C4-2B (cell line): ENCODE measurements at regions not wholly inside any gene's neighbourhood (a gene's known extent, or its start where the extent isn't known, plus 50 kb on each side); places are given as distances from the start of the nearest gene placed in this dataset.

ENCODE experiments used
- ZFX ChIP-seq: fragments of 450-650 bp; IDR thresholded peaks from 2 replicates; pipeline ENCODE4 v1.6.1; 2017
- TF ChIP-seq, protein P1 (sequence below): fragments of 450-650 bp; conservative IDR thresholded peaks from 2 replicates; pipeline ENCODE4 v1.5.1; 2017; ENCODE audit warnings: mild to moderate bottlenecking

DNA sequence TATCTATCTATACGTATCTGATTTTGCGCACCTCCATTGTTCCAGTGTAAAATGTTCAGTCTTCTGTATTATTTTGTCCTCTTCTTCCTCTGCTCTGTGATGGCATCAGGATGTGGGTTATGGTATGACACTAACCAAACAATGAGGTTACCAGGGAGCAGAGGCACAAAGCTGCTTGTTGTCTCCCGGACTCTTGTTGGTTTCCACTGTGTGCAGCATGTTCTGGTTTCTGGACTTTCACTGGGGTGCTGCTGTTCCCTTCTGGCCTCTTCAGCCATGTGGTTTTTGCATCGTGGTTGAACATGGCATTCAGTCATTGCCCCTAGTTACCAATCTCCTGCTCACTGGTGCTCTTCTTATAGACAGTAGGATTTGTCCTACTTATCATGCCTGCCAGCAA, 665.9 kb downstream of the CBLN2 start:
- TF ChIP-seq, protein P1, sequence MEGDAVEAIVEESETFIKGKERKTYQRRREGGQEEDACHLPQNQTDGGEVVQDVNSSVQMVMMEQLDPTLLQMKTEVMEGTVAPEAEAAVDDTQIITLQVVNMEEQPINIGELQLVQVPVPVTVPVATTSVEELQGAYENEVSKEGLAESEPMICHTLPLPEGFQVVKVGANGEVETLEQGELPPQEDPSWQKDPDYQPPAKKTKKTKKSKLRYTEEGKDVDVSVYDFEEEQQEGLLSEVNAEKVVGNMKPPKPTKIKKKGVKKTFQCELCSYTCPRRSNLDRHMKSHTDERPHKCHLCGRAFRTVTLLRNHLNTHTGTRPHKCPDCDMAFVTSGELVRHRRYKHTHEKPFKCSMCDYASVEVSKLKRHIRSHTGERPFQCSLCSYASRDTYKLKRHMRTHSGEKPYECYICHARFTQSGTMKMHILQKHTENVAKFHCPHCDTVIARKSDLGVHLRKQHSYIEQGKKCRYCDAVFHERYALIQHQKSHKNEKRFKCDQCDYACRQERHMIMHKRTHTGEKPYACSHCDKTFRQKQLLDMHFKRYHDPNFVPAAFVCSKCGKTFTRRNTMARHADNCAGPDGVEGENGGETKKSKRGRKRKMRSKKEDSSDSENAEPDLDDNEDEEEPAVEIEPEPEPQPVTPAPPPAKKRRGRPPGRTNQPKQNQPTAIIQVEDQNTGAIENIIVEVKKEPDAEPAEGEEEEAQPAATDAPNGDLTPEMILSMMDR, result no peak
- no peak for TF ChIP-seq ZFX
